Endothelial cell of umbilical vein (primary cell): ENCODE measurements at regions not wholly inside any gene's neighbourhood (a gene's known extent, or its start where the extent isn't known, plus 50 kb on each side); places are given as distances from the start of the nearest gene placed in this dataset.

Experiments
- BruUV-seq: library from RNA; stranded (reverse); fragments of 400-500 nt; replicated peaks from 2 replicates; lab custom pipeline; 2021; lab: Mats Ljungman, UMichigan
- CTCF ChIA-PET: fragments of 300-600, 350-600 bp; sonication (Branson Sonifier 250); formaldehyde crosslinking; loops from one replicate; lab custom pipeline; 2021; ENCODE audit warnings: antibody characterized with exemption, inconsistent platforms; lab: Charles Lee
- POLR2A ChIA-PET: fragments of 300-600, 350-600 bp; sonication (Branson Sonifier 250); formaldehyde crosslinking; loops from one replicate; lab custom pipeline; 2021; ENCODE audit warnings: antibody characterized with exemption, inconsistent platforms; lab: Charles Lee
- DNase-seq: peaks from one replicate; pipeline ENCODE4 v3.0.0-alpha.2; 2011; ENCODE audit warnings: low read depth, low spot score
- FAIRE-seq: peaks from 2 replicates; lab custom pipeline; 2011; peaks lifted over from hg19 to GRCh38; lab: Jason Lieb, UNC
- H2AFZ ChIP-seq: 2 replicates; pipeline ENCODE4 v1.6.0; 2012; ENCODE audit warnings: low read depth, low read length, control low read depth, inconsistent platforms
- H3K27ac ChIP-seq: 2 replicates; pipeline ENCODE4 v1.5.1; 2011; ENCODE audit warnings: low read depth, mild to moderate bottlenecking, control low read depth, low read length, moderate library complexity; ENCODE audit not compliant: insufficient read depth
- H3K27me3 ChIP-seq, 2 experiments: 2 replicates each; pipeline versions ENCODE4 v1.6.0 to v1.6.1; 2011; ENCODE audit warnings: low read length in 2 of 2, mixed read lengths in 1 of 2; ENCODE audit not compliant: control insufficient read depth in 2 of 2, insufficient read depth in 2 of 2
- H3K36me3 ChIP-seq, 2 experiments: 2 replicates in 1 of 2; 3 replicates in 1 of 2; pipeline ENCODE4 v1.5.1; 2011; ENCODE audit warnings: low read length in 2 of 2, mild to moderate bottlenecking in 1 of 2, moderate library complexity in 1 of 2; ENCODE audit not compliant: control insufficient read depth in 2 of 2, insufficient read depth in 2 of 2; ENCODE audit errors: extremely low read depth in 1 of 2
- H3K4me1 ChIP-seq: 3 replicates; pipeline ENCODE4 v1.5.1; 2011; ENCODE audit warnings: mild to moderate bottlenecking, low read length; ENCODE audit not compliant: control insufficient read depth, insufficient read depth; ENCODE audit errors: extremely low read depth
- H3K4me2 ChIP-seq: 2 replicates; pipeline ENCODE4 v1.6.1; 2011; ENCODE audit warnings: low read length, control low read depth, mixed read lengths; ENCODE audit not compliant: insufficient read depth
- H3K4me3 ChIP-seq, 3 experiments: fragments of 200-600 bp in 1 of 3; sonication (generic), shearing (Covaris generic) in 1 of 3; replicated peaks in 1 of 3; 2 replicates each; pipeline ENCODE4 v1.5.1; 2011 to 2016; ENCODE audit warnings: control low read depth in 3 of 3, low read length in 3 of 3, mild to moderate bottlenecking in 2 of 3, inconsistent platforms in 1 of 3, low read depth in 1 of 3, moderate library complexity in 1 of 3; ENCODE audit not compliant: insufficient read depth in 1 of 3
- H3K79me2 ChIP-seq: 2 replicates; pipeline ENCODE4 v1.6.0; 2012; ENCODE audit warnings: low read length, inconsistent platforms; ENCODE audit not compliant: control insufficient read depth, insufficient read depth
- H3K9ac ChIP-seq: replicated peaks from 2 replicates; pipeline ENCODE3; 2011; ENCODE audit warnings: low read length, control low read depth; ENCODE audit not compliant: insufficient read depth; ENCODE audit errors: extremely low read depth
- H3K9me1 ChIP-seq: replicated peaks from 3 replicates; pipeline ENCODE4 v1.6.0; 2011; ENCODE audit warnings: mild to moderate bottlenecking, low read length; ENCODE audit not compliant: control insufficient read depth, insufficient read depth; ENCODE audit errors: extremely low read depth
- H3K9me3 ChIP-seq: replicated peaks from 2 replicates; pipeline ENCODE4 v1.5.1; 2012; ENCODE audit warnings: low read length, inconsistent platforms; ENCODE audit not compliant: control insufficient read depth, insufficient read depth
- H4K20me1 ChIP-seq: replicated peaks from 2 replicates; pipeline ENCODE3; 2011; ENCODE audit warnings: mild to moderate bottlenecking, low read length; ENCODE audit not compliant: control insufficient read depth, insufficient read depth; ENCODE audit errors: extremely low read depth
- CTCF ChIP-seq, 2 donors: IDR thresholded peaks; 1 replicate in 1 of 2; 2 replicates in 1 of 2; pipeline ENCODE4 v1.5.1; 2011; ENCODE audit warnings: low read length in 2 of 2, mild to moderate bottlenecking in 2 of 2, moderate library complexity in 2 of 2, control low read depth in 1 of 2, inconsistent platforms in 1 of 2, low read depth in 1 of 2; ENCODE audit not compliant: insufficient read depth in 1 of 2; ENCODE audit errors: extremely low read depth in 1 of 2
- EZH2 ChIP-seq: IDR thresholded peaks from 2 replicates; pipeline ENCODE4 v1.6.1; 2012; ENCODE audit warnings: borderline replicate concordance, low read depth, mild to moderate bottlenecking, moderate library complexity, low read length, inconsistent platforms; ENCODE audit not compliant: severe bottlenecking
- FOS ChIP-seq: IDR thresholded peaks from 2 replicates; pipeline ENCODE4 v1.6.1; 2011; ENCODE audit warnings: mild to moderate bottlenecking, low read length, moderate library complexity, borderline replicate concordance; ENCODE audit not compliant: insufficient read depth
- GATA2 ChIP-seq: IDR thresholded peaks from 2 replicates; pipeline ENCODE4 v1.7.0; 2011; ENCODE audit warnings: low read depth, mild to moderate bottlenecking, moderate library complexity, mixed read lengths, low read length; ENCODE audit not compliant: insufficient read length, insufficient read depth
- JUN ChIP-seq: IDR thresholded peaks from 2 replicates; pipeline ENCODE4 v1.6.1; 2011; ENCODE audit warnings: borderline replicate concordance, low read depth; ENCODE audit not compliant: insufficient read length, insufficient read depth
- MAX ChIP-seq: IDR thresholded peaks from 2 replicates; pipeline ENCODE4 v1.6.1; 2011; ENCODE audit not compliant: insufficient read depth, insufficient read length
- MYC ChIP-seq: IDR thresholded peaks from one replicate; pipeline ENCODE4 v1.6.1; 2011; ENCODE audit warnings: mild to moderate bottlenecking, low read depth, low read length
- POLR2A ChIP-seq: IDR thresholded peaks from 2 replicates; pipeline ENCODE4 v1.6.1; 2012; ENCODE audit warnings: low read depth, mild to moderate bottlenecking, control low read depth, low read length
- POLR2AphosphoS5 ChIP-seq: IDR thresholded peaks from 2 replicates; pipeline ENCODE4 v1.6.1; 2012; ENCODE audit warnings: low read depth, mild to moderate bottlenecking, control low read depth, low read length, moderate library complexity; ENCODE audit not compliant: insufficient read depth
- dilution Hi-C: fragments of 300-500 bp; cut with MboI; formaldehyde crosslinking; loops from one replicate; pipeline ENCODE4 v1.15.0; 2019; ENCODE audit warnings: low sequenced_read_pairs; ENCODE audit not compliant: extremely low pct_ligation_motif_present
- intact Hi-C: fragments of 100-400 bp; cut with micrococcal nuclease; formaldehyde crosslinking; loops from one replicate; pipeline ENCODE4 v1.10.0; 2022

GRCh38 chr1:88541596-88541995 lies 142.5 kb upstream of the PKN2 start:
- H3K79me2 ChIP-seq = no peaks in the 10 kb centered on the region
- TF ChIP-seq POLR2A (no peak), POLR2AphosphoS5 (no peak), CTCF (IDR thresholded peaks at IDR 0.05; ENCODE audit: extremely low read depth in 1 of 2, insufficient read depth in 1 of 2, low read depth in 1 of 2, low read length in 2 of 2) (no peak), MYC (no peak), EZH2 (no peak), JUN (no peak), GATA2 (no peak), MAX (no peak), FOS (no peak)
- H2AFZ ChIP-seq = no peak overlapping the region
- H3K9me1 ChIP-seq = no peaks in the 10 kb centered on the region
- ChIA-PET POLR2A (no interaction called here), CTCF (no interaction called here)
- H3K27me3 ChIP-seq = no peaks in the 10 kb centered on the region
- DNase-seq (no peak), FAIRE-seq (no peak)
- no peaks in the 10 kb centered on the region for H4K20me1 ChIP-seq
- no peaks in the 10 kb centered on the region for H3K36me3 ChIP-seq
- H3K4me1 ChIP-seq = no peaks in the 10 kb centered on the region
- no peak overlapping the region for H3K9ac ChIP-seq
- H3K27ac ChIP-seq = no peak overlapping the region
- BruUV-seq = no TSS peak
- dilution Hi-C loops (no loop called here), intact Hi-C loops (no loop called here)
- H3K9me3 ChIP-seq = no peaks in the 10 kb centered on the region
- H3K4me3 ChIP-seq = no peak overlapping the region
- H3K4me2 ChIP-seq = no peak overlapping the region
